ENCODE measurements at regions not wholly inside any gene's neighbourhood (a gene's known extent, or its start where the extent isn't known, plus 50 kb on each side); places are given as distances from the start of the nearest gene placed in this dataset.

- peaks cover 9% of the 10 kb centered on the region for H3K4me1 Mint-ChIP-seq (ENCODE audit: low read depth)
- no peaks in the 10 kb centered on the region for H3K9me3 Mint-ChIP-seq
- CTCF ChIA-PET, result interaction anchor here (1.1 kb wide), 1 partner anchor 9 kb away, joined by 3 read pairs; no protein-coding TSS in a partner anchor
- H3K27ac Mint-ChIP-seq, result no peak overlapping the region
- H3K36me3 Mint-ChIP-seq (ENCODE audit: low read depth), result no peaks in the 10 kb centered on the region
- no peak for DNase-seq
- H3K4me3 Mint-ChIP-seq, result no peak overlapping the region
- intact Hi-C loops (cut with micrococcal nuclease), result no loop called here
- H3K27me3 Mint-ChIP-seq (ENCODE audit: low read depth), result peaks cover 3% of the 10 kb centered on the region
Measured at GRCh38 chr14:97290065-97290464, 492.9 kb downstream of the VRK1 start.

- no peaks in the 10 kb centered on the region for H3K9me3 Mint-ChIP-seq
- no peak overlapping the region for H3K4me3 Mint-ChIP-seq
- H3K36me3 Mint-ChIP-seq (ENCODE audit: low read depth), result no peaks in the 10 kb centered on the region
- CTCF ChIA-PET, result no interaction called here
- H3K27ac Mint-ChIP-seq, result no peak overlapping the region
- H3K27me3 Mint-ChIP-seq (ENCODE audit: low read depth), result peaks cover 3% of the 10 kb centered on the region
- peaks cover 9% of the 10 kb centered on the region for H3K4me1 Mint-ChIP-seq (ENCODE audit: low read depth)
- no peak for DNase-seq
- intact Hi-C loops (cut with micrococcal nuclease), result no loop called here
Measured at GRCh38 chr14:97290977-97291376, 493.8 kb downstream of the VRK1 start.

GRCh38 chr14:97293659-97294058, 496.5 kb downstream of the VRK1 start:
- no peak overlapping the region for H3K4me3 Mint-ChIP-seq
- DNase-seq, result no peak
- intact Hi-C loops (cut with micrococcal nuclease), result no loop called here
- peaks cover 3% of the 10 kb centered on the region for H3K27me3 Mint-ChIP-seq (ENCODE audit: low read depth)
- H3K36me3 Mint-ChIP-seq (ENCODE audit: low read depth), result no peaks in the 10 kb centered on the region
- H3K27ac Mint-ChIP-seq, result no peak overlapping the region
- no peaks in the 10 kb centered on the region for H3K9me3 Mint-ChIP-seq
- CTCF ChIA-PET, result no interaction called here
- H3K4me1 Mint-ChIP-seq (ENCODE audit: low read depth), result peaks cover 11% of the 10 kb centered on the region

GRCh38 chr14:97295108-97295710, 498.0 kb downstream of the VRK1 start:
- H3K27ac Mint-ChIP-seq, result no peak overlapping the region
- CTCF ChIA-PET, result no interaction called here
- intact Hi-C loops (cut with micrococcal nuclease), result no loop called here

GRCh38 chr14:97296176-97296575, 499.0 kb downstream of the VRK1 start:
- intact Hi-C loops (cut with micrococcal nuclease), result no loop called here
- CTCF ChIA-PET, result no interaction called here
- peaks cover 7% of the 10 kb centered on the region for H3K4me1 Mint-ChIP-seq (ENCODE audit: low read depth)

More at GRCh38 chr14:97295108-97295710, 498.0 kb downstream of the VRK1 start:
- H3K4me1 Mint-ChIP-seq (ENCODE audit: low read depth), result peaks cover 10% of the 10 kb centered on the region
- no peaks in the 10 kb centered on the region for H3K36me3 Mint-ChIP-seq (ENCODE audit: low read depth)
- no peak for DNase-seq
- no peak overlapping the region for H3K4me3 Mint-ChIP-seq
- H3K27me3 Mint-ChIP-seq (ENCODE audit: low read depth), result no peaks in the 10 kb centered on the region
- no peaks in the 10 kb centered on the region for H3K9me3 Mint-ChIP-seq

GRCh38 chr14:97297100-97297499, 499.9 kb downstream of the VRK1 start:
- Mint-ChIP-seq H3K4me1 (ENCODE audit: low read depth) (peaks cover 4% of the 10 kb centered on the region), H3K4me3 (no peak overlapping the region), H3K9me3 (no peaks in the 10 kb centered on the region), H3K27ac (no peak overlapping the region), H3K36me3 (ENCODE audit: low read depth) (no peaks in the 10 kb centered on the region), H3K27me3 (ENCODE audit: low read depth) (no peaks in the 10 kb centered on the region)
- intact Hi-C loops (cut with micrococcal nuclease), result no loop called here
- CTCF ChIA-PET, result no interaction called here
- no peak for DNase-seq

More at GRCh38 chr14:97296176-97296575, 499.0 kb downstream of the VRK1 start:
- no peak overlapping the region for H3K4me3 Mint-ChIP-seq
- DNase-seq, result no peak
- no peaks in the 10 kb centered on the region for H3K9me3 Mint-ChIP-seq
- no peaks in the 10 kb centered on the region for H3K36me3 Mint-ChIP-seq (ENCODE audit: low read depth)
- no peak overlapping the region for H3K27ac Mint-ChIP-seq
- H3K27me3 Mint-ChIP-seq (ENCODE audit: low read depth), result no peaks in the 10 kb centered on the region

GRCh38 chr14:97298331-97298730, 501.1 kb downstream of the VRK1 start:
- H3K4me1 Mint-ChIP-seq (ENCODE audit: low read depth), result peaks cover 4% of the 10 kb centered on the region
- intact Hi-C loops (cut with micrococcal nuclease), result no loop called here
- no peak overlapping the region for H3K4me3 Mint-ChIP-seq
- H3K36me3 Mint-ChIP-seq (ENCODE audit: low read depth), result no peaks in the 10 kb centered on the region
- CTCF ChIA-PET, result interaction anchor here (0.7 to 1.2 kb wide), 4 partner anchors 9 to 1736 kb away, joined by 3 read pairs; no protein-coding TSS in a partner anchor
- no peaks in the 10 kb centered on the region for H3K27me3 Mint-ChIP-seq (ENCODE audit: low read depth)
- H3K27ac Mint-ChIP-seq, result no peak overlapping the region
- peak; percentile 31 for DNase-seq
- no peaks in the 10 kb centered on the region for H3K9me3 Mint-ChIP-seq

GRCh38 chr14:97298736-97299135, 501.6 kb downstream of the VRK1 start:
- Mint-ChIP-seq H3K27ac (no peak overlapping the region), H3K9me3 (no peaks in the 10 kb centered on the region), H3K4me3 (no peak overlapping the region), H3K4me1 (ENCODE audit: low read depth) (peaks cover 4% of the 10 kb centered on the region), H3K27me3 (ENCODE audit: low read depth) (no peaks in the 10 kb centered on the region), H3K36me3 (ENCODE audit: low read depth) (no peaks in the 10 kb centered on the region)
- intact Hi-C loops (cut with micrococcal nuclease), result no loop called here
- CTCF ChIA-PET, result interaction anchor here (0.7 to 1.2 kb wide), 4 partner anchors 9 to 1737 kb away, joined by 3 read pairs; no protein-coding TSS in a partner anchor
- DNase-seq, result no peak

GRCh38 chr14:97299661-97300060, 502.5 kb downstream of the VRK1 start:
- peak; percentile 62 for DNase-seq
- Mint-ChIP-seq H3K27me3 (ENCODE audit: low read depth) (no peaks in the 10 kb centered on the region), H3K4me1 (ENCODE audit: low read depth) (peaks cover 4% of the 10 kb centered on the region), H3K4me3 (no peak overlapping the region), H3K9me3 (no peaks in the 10 kb centered on the region), H3K27ac (no peak overlapping the region), H3K36me3 (ENCODE audit: low read depth) (no peaks in the 10 kb centered on the region)
- intact Hi-C loops (cut with micrococcal nuclease), result loop anchor here (10.0 kb wide), 2 partner anchors 835 to 1895 kb away; no protein-coding TSS in a partner anchor
- CTCF ChIA-PET, result interaction anchor here (0.8 to 1.2 kb wide), 4 partner anchors 12 to 833 kb away, joined by 3 read pairs; no protein-coding TSS in a partner anchor

GRCh38 chr14:97301931-97302559, 504.9 kb downstream of the VRK1 start:
- H3K27ac Mint-ChIP-seq, result no peak overlapping the region
- intact Hi-C loops (cut with micrococcal nuclease), result loop anchor here (10.0 kb wide), 2 partner anchors 833 to 1893 kb away; no protein-coding TSS in a partner anchor
- CTCF ChIA-PET, result interaction anchor here (0.6 to 0.7 kb wide), 3 partner anchors 130 to 1193 kb away, joined by 3 to 4 read pairs (median 3); no protein-coding TSS in a partner anchor

GRCh38 chr14:97306133-97306759, 509.1 kb downstream of the VRK1 start:
- Mint-ChIP-seq H3K4me1 (ENCODE audit: low read depth) (peaks cover 24% of the 10 kb centered on the region), H3K27ac (peak overlapping the region; percentile 90), H3K4me3 (no peak overlapping the region), H3K27me3 (ENCODE audit: low read depth) (no peaks in the 10 kb centered on the region), H3K9me3 (no peaks in the 10 kb centered on the region), H3K36me3 (ENCODE audit: low read depth) (no peaks in the 10 kb centered on the region)
- DNase-seq, result peak; percentile 57
- CTCF ChIA-PET, result interaction anchor here (0.6 to 1.0 kb wide), 2 partner anchors 87 to 122 kb away, joined by 3 read pairs; no protein-coding TSS in a partner anchor
- intact Hi-C loops (cut with micrococcal nuclease), result loop anchor here (1.0 to 10.0 kb wide), 11 partner anchors 27 to 1966 kb away; partner anchors contain the start of gene BCL11B

More at GRCh38 chr14:97301931-97302559, 504.9 kb downstream of the VRK1 start:
- H3K4me1 Mint-ChIP-seq (ENCODE audit: low read depth), result peaks cover 16% of the 10 kb centered on the region
- H3K27me3 Mint-ChIP-seq (ENCODE audit: low read depth), result no peaks in the 10 kb centered on the region
- H3K36me3 Mint-ChIP-seq (ENCODE audit: low read depth), result no peaks in the 10 kb centered on the region
- no peaks in the 10 kb centered on the region for H3K9me3 Mint-ChIP-seq
- DNase-seq, result peak; percentile 20
- no peak overlapping the region for H3K4me3 Mint-ChIP-seq

GRCh38 chr14:97306760-97307246, 509.6 kb downstream of the VRK1 start:
- no peaks in the 10 kb centered on the region for H3K27me3 Mint-ChIP-seq (ENCODE audit: low read depth)
- no peaks in the 10 kb centered on the region for H3K36me3 Mint-ChIP-seq (ENCODE audit: low read depth)
- peaks cover 28% of the 10 kb centered on the region for H3K4me1 Mint-ChIP-seq (ENCODE audit: low read depth)
- H3K9me3 Mint-ChIP-seq, result no peaks in the 10 kb centered on the region
- DNase-seq, result peak; percentile 43
- CTCF ChIA-PET, result interaction anchor here (0.5 to 1.0 kb wide), 4 partner anchors 14 to 1749 kb away, joined by 3 read pairs; no protein-coding TSS in a partner anchor
- intact Hi-C loops (cut with micrococcal nuclease), result loop anchor here (1.0 to 10.0 kb wide), 12 partner anchors 26 to 1965 kb away; partner anchors contain the start of gene BCL11B
- peak overlapping the region; percentile 90 for H3K27ac Mint-ChIP-seq
- H3K4me3 Mint-ChIP-seq, result no peak overlapping the region

All from activated naive CD4-positive, alpha-beta T cell treated with anti-CD3 and anti-CD28 coated beads for 36 hours (primary cell).